HG03575 (cell line): ENCODE measurements at regions not wholly inside any gene's neighbourhood (a gene's known extent, or its start where the extent isn't known, plus 50 kb on each side); places are given as distances from the start of the nearest gene placed in this dataset.
"Not testable (repeated sequence)": the region's sequence is repeated elsewhere in the genome, so short reads cannot be mapped to it uniquely, and the experiment has no call there.

Experiments used
- ATAC-seq: cut with Tn5 transposase; IDR thresholded peaks from one replicate; pipeline ENCODE4 v1.9.1; 2021; ENCODE audit not compliant: unreplicated experiment, insufficient number of reproducible peaks, low FRiP score; ENCODE audit errors: extremely low read depth

DNA sequence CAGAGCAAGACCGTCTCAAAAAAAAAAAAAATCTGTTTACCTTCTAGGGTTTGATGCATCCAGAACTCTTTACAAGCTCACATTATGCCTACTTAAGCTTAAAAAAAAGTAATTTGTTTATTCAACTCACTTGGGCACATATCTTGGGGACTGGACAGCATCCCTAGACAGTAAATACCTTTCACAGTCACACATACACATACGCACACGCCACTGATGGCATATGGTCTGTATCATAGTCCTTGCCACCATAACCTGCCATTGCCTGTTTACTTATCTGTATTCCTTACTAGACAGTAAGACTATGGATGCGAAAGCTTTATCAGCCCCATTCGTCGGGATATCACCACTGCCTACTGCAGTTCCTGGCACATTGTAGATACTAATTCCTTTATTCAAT, 446.3 kb upstream of the RGS18 start:
- ATAC-seq = no peak

- no peak for ATAC-seq
Measured at GRCh38 chr1:191714845-191715244, 443.4 kb upstream of the RGS18 start.

- no peak for ATAC-seq
Measured at GRCh38 chr1:191729742-191730141, 428.5 kb upstream of the RGS18 start.

- not testable (repeated sequence) for ATAC-seq
Measured at GRCh38 chr1:191731608-191732302, 426.5 kb upstream of the RGS18 start.

GRCh38 chr1:191734321-191734720, 423.9 kb upstream of the RGS18 start:
- no peak for ATAC-seq

- ATAC-seq = no peak
Measured at GRCh38 chr1:191739544-191739943, 418.7 kb upstream of the RGS18 start.

- ATAC-seq = no peak
Measured at GRCh38 chr1:191752342-191752741, 405.9 kb upstream of the RGS18 start.

DNA sequence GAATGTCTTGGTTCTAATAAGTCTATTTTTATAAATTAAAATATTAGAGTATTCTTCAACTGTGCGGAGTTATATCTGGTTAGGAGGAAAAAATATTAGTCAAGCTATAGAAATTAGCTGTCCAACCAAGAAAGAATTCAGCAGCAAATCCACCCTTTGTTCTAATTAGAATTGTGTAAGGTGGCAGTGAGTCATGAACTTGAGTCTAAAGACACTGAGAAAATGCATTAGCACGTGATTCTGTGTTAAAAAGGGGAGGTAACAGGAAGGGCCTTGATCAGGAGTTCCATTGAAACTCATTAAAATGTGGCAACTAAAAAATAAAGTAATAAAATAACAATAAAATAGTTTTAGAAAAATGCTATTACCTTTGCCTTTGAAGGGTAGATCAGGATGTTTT, 398.2 kb upstream of the RGS18 start:
- ATAC-seq = no peak

DNA sequence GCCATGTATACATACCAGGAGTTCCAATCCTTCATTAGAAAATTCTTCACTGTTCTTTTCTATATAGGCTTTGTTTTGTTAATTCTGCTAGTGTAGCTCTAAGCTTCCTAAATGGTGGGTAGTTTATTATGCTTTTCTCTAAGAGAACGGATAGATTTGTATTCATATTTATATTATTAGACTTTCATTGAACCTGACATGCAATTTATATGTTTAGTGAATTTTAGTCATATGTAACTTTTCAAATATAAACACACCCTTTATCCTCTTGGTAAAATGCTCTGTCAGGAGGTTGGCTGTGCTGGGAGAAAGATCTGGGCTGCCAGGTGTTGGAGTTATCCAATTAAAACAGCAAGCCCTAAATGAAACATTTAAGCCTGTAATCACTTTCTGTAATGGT, 369.7 kb upstream of the RGS18 start:
- no peak for ATAC-seq

DNA sequence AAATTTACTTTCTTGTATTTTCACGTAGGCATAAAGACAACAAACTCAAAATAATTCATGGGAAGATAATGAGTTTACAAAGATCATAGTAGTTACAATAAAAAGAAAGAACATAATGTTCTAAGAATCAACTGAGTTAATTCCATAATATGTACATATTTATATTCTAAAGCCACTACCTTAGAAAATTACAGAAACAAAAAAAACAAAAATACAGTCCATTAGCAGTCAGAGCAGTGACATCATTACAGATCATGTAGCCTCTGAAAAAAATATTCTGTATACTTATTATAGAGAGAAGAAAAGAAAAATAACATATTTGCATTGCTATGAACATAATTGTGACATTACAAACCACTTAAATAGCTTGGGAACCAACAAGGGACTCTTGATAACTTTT, 360.1 kb upstream of the RGS18 start:
- ATAC-seq = no peak

- ATAC-seq = no peak
Measured at GRCh38 chr1:191804311-191804710, 354.0 kb upstream of the RGS18 start.

GRCh38 chr1:191813593-191813992, 344.7 kb upstream of the RGS18 start:
- ATAC-seq = not testable (repeated sequence)

GRCh38 chr1:191818198-191818597, 340.1 kb upstream of the RGS18 start:
- no peak for ATAC-seq

- ATAC-seq = no peak
Measured at GRCh38 chr1:191831572-191831971, 326.7 kb upstream of the RGS18 start.

DNA sequence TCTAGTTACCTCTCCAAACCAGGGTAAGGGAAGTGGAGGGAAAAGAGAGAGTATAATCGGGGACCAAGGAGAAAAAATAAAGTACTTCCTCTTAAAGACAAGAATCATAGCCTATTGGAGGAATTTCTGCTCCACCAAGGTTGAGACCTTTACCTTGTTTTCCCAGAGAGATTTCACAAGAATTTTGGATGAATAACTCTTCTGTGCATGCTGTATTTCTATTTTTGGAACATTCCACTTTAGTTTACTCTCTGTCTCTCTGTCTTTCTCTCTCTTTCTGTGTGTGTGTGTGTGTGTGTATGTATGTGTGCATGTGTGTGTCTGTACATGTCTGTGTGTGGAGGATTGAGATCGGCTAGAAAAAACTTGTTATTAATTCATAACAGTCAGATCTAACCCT, 318.4 kb upstream of the RGS18 start:
- ATAC-seq = no peak

GRCh38 chr1:191851799-191852595, 306.3 kb upstream of the RGS18 start:
- no peak for ATAC-seq

DNA sequence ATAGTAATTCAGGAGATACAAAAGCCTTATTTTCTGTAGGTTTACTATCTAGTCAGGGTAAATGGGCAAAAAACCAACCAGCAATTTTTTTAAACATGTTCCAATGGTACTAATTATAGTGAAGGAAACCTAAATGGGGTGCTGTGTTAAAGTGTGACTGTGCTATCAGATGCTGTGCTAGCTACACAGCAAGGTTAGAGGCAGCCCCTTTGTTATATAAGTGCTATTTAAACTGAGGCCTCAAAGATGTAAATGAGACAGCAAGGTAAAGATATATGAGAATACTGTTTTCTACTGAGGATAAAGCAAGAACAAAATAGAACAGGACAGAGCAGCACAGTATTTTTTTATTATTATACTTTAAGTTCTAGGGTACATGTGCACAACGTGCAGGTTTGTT, 305.4 kb upstream of the RGS18 start:
- ATAC-seq = no peak

DNA sequence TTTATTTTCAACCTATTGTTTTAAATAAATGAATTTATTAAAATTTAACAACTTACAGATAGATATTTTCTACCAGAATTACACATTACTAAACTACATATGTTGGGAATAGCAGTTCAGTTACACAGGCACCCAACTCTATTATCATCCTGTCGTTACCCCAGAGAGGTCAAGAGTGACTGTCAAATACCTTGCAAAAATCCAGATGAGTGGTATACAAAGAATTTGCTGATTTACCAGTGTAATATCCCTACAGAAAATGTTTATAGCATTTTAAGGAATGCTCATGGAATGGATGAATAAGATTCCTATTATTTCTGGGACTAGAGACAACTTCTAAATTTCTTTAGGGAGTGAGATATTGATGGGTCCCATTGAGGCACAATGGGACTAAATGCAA, 300.7 kb upstream of the RGS18 start:
- ATAC-seq = no peak

- no peak for ATAC-seq
Measured at GRCh38 chr1:191865479-191865878, 292.8 kb upstream of the RGS18 start.

DNA sequence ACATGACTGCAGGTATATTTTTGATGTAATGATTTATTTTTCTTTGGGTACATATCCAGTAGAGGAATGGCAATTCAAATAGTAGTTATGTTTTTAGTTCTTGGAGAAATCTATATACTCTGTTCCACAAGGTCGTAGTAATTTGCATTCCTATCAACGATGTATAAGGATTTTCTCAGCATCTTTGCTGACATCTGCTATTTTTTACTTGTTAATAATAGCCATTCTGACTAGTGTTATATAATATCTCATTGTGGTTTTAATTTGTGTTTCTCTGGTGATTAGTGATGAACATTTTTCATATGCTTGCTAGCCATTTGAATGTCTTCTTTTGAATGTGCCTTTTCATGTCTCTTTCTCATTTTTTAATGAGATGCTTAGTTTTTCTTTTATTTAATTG, 292.1 kb upstream of the RGS18 start:
- ATAC-seq = no peak
